Erythroblast (primary cell): ENCODE measurements at regions not wholly inside any gene's neighbourhood (a gene's known extent, or its start where the extent isn't known, plus 50 kb on each side); places are given as distances from the start of the nearest gene placed in this dataset.

Source experiments
- GATA1 ChIP-seq: IDR thresholded peaks from 2 replicates; pipeline ENCODE4 v1.6.1; 2011; ENCODE audit warnings: low read depth, mild to moderate bottlenecking, control low read depth, low read length, moderate library complexity
- POLR2A ChIP-seq: IDR thresholded peaks from 2 replicates; pipeline ENCODE4 v1.6.1; 2011; ENCODE audit warnings: mild to moderate bottlenecking, low read length

DNA sequence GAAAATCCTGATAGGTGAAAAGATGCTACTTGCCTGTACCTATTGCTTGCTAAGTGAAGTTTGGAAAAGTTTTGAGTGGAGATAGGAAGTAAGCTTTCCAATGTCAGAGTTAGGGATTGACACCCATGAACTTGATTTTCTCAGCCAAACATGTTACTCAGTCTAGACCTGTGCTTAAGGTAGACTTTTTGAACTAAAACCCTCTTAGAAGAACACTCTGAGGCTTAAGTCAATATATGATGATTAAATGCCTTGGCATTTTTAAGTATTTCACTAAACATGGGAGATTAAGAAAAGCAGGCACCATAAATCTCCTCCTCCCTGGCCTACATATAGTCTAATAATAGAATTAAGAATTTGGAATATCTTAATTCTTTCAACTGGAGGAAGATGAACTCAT lies 785.6 kb upstream of the SOX9 start:
- TF ChIP-seq POLR2A (no peak), GATA1 (no peak)
